DOHH2 (cell line): ENCODE measurements at regions not wholly inside any gene's neighbourhood (a gene's known extent, or its start where the extent isn't known, plus 50 kb on each side); places are given as distances from the start of the nearest gene placed in this dataset.

Experiments
- H3F3A ChIP-seq: fragments of 200-600 bp; sonication (generic), shearing (Covaris generic); 2 replicates; pipeline ENCODE4 v1.6.0; 2016; ENCODE audit warnings: antibody characterized with exemption, mild to moderate bottlenecking; ENCODE audit not compliant: control insufficient read depth, insufficient read depth
- H3K27ac ChIP-seq: fragments of 200-600 bp; sonication (generic); 2 replicates; pipeline ENCODE4 v1.5.1; 2014; ENCODE audit warnings: low read depth, mild to moderate bottlenecking, low read length, moderate library complexity
- H3K27me3 ChIP-seq: fragments of 200-600 bp; sonication (generic); 2 replicates; pipeline ENCODE4 v1.6.1; 2014; ENCODE audit warnings: mild to moderate bottlenecking, low read length, mixed read lengths; ENCODE audit not compliant: control insufficient read depth
- H3K36me3 ChIP-seq: fragments of 200-600 bp; sonication (generic); 2 replicates; pipeline ENCODE4 v1.6.1; 2014; ENCODE audit warnings: mild to moderate bottlenecking, low read length, moderate library complexity, mixed read lengths; ENCODE audit not compliant: control insufficient read depth
- H3K4me1 ChIP-seq: fragments of 200-600 bp; sonication (generic); 2 replicates; pipeline ENCODE4 v1.6.1; 2014; ENCODE audit warnings: mild to moderate bottlenecking, low read length, mixed read lengths; ENCODE audit not compliant: control insufficient read depth
- H3K4me2 ChIP-seq: fragments of 200-600 bp; sonication (generic); 2 replicates; pipeline ENCODE4 v1.6.0; 2014; ENCODE audit warnings: mild to moderate bottlenecking, low read length, moderate library complexity
- H3K4me3 ChIP-seq: fragments of 200-600 bp; sonication (generic); 2 replicates; pipeline ENCODE4 v1.5.1; 2014; ENCODE audit warnings: mild to moderate bottlenecking, low read length, mixed read lengths
- H3K79me2 ChIP-seq: fragments of 200-600 bp; sonication (generic); 2 replicates; pipeline ENCODE4 v1.6.1; 2014; ENCODE audit warnings: mild to moderate bottlenecking, low read length, mixed read lengths; ENCODE audit not compliant: control insufficient read depth
- H3K9me2 ChIP-seq: fragments of 200-600 bp; sonication (generic); replicated peaks from 2 replicates; pipeline ENCODE4 v1.6.1; 2014; ENCODE audit warnings: mild to moderate bottlenecking, low read length, mixed read lengths; ENCODE audit not compliant: control insufficient read depth
- H3K9me3 ChIP-seq: fragments of 200-600 bp; sonication (generic); 2 replicates; pipeline ENCODE4 v1.6.1; 2014; ENCODE audit warnings: antibody characterized with exemption, low read length, mixed read lengths; ENCODE audit not compliant: control insufficient read depth, insufficient read depth
- H4K20me1 ChIP-seq: fragments of 200-600 bp; sonication (generic); 2 replicates; pipeline ENCODE4 v1.6.0; 2014; ENCODE audit warnings: low read depth, mild to moderate bottlenecking, antibody characterized with exemption, low read length, moderate library complexity; ENCODE audit not compliant: control insufficient read depth, insufficient read depth
- EZH2phosphoT487 ChIP-seq: fragments of 200-600 bp; sonication (generic); IDR thresholded peaks from 2 replicates; pipeline ENCODE4 v1.6.1; 2017; ENCODE audit warnings: borderline replicate concordance, mild to moderate bottlenecking, antibody characterized with exemption, low read length, moderate library complexity, mixed read lengths
- TF ChIP-seq, protein P1 (sequence below): fragments of 200-600 bp; sonication (generic); IDR thresholded peaks from one replicate; pipeline ENCODE4 v1.5.1; 2014; ENCODE audit warnings: antibody characterized with exemption, mild to moderate bottlenecking, low read depth, low read length; ENCODE audit not compliant: poor library complexity, severe bottlenecking

DNA sequence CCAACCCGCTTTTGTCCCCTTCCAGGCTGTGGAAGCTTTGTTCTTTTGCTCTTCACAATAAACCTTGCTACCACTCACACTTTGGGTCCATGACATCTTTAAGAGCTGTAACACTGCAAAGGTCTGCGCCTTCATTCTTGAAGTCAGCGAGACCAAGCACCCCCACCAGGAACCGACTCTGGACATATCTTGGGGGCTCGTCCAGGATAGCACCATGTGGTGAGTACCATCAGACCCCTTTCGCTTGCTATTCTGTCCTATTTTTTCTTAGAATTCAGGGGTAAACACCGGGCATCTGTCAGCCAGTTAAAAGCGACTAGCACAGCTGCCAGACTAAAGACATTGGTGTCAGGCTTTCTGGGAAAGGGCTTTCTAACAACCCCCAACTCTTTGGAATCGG is 137.6 kb upstream of the PPFIA2 start:
- Histone ChIP-seq H3K9me3 (peaks cover 9% of the 10 kb centered on the region; the same call in 1 of the 2 replicates), H3K4me1 (no peaks in the 10 kb centered on the region)
- TF ChIP-seq, protein P1, sequence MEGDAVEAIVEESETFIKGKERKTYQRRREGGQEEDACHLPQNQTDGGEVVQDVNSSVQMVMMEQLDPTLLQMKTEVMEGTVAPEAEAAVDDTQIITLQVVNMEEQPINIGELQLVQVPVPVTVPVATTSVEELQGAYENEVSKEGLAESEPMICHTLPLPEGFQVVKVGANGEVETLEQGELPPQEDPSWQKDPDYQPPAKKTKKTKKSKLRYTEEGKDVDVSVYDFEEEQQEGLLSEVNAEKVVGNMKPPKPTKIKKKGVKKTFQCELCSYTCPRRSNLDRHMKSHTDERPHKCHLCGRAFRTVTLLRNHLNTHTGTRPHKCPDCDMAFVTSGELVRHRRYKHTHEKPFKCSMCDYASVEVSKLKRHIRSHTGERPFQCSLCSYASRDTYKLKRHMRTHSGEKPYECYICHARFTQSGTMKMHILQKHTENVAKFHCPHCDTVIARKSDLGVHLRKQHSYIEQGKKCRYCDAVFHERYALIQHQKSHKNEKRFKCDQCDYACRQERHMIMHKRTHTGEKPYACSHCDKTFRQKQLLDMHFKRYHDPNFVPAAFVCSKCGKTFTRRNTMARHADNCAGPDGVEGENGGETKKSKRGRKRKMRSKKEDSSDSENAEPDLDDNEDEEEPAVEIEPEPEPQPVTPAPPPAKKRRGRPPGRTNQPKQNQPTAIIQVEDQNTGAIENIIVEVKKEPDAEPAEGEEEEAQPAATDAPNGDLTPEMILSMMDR, result no peak
- TF ChIP-seq EZH2phosphoT487, result no peak

DNA sequence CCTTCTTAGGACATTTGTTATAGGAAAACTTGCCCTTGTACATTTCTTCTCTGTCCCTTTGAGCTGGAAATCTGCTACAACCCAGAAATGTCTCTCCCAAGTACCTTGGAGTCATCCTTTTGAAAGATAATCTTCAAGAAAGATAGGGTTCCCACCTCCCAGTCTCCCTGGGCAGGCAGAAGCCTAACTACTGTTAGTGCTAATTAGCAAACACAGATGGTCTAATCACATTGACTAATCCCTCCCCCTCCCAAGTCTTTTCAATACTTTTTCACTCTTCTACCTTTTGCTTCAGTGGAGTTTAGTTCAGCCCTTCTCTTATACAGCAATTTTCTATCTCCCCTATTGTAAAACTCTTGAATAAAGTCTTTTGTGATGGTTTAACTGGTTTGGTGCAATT is 129.8 kb upstream of the PPFIA2 start:
- TF ChIP-seq EZH2phosphoT487, result no peak
- TF ChIP-seq, protein P1, result no peak
- no peaks in the 10 kb centered on the region for H3K27me3 ChIP-seq

More for the DNA sequence above, 137.6 kb upstream of the PPFIA2 start:
- no peaks in the 10 kb centered on the region for H3F3A ChIP-seq
- no peak overlapping the region for H3K4me2 ChIP-seq
- no peak overlapping the region for H3K4me3 ChIP-seq
- no peaks in the 10 kb centered on the region for H4K20me1 ChIP-seq
- H3K9me2 ChIP-seq, result no peaks in the 10 kb centered on the region
- no peak overlapping the region for H3K27ac ChIP-seq
- no peaks in the 10 kb centered on the region for H3K36me3 ChIP-seq
- H3K27me3 ChIP-seq, result no peaks in the 10 kb centered on the region
- H3K79me2 ChIP-seq, result no peaks in the 10 kb centered on the region

DNA sequence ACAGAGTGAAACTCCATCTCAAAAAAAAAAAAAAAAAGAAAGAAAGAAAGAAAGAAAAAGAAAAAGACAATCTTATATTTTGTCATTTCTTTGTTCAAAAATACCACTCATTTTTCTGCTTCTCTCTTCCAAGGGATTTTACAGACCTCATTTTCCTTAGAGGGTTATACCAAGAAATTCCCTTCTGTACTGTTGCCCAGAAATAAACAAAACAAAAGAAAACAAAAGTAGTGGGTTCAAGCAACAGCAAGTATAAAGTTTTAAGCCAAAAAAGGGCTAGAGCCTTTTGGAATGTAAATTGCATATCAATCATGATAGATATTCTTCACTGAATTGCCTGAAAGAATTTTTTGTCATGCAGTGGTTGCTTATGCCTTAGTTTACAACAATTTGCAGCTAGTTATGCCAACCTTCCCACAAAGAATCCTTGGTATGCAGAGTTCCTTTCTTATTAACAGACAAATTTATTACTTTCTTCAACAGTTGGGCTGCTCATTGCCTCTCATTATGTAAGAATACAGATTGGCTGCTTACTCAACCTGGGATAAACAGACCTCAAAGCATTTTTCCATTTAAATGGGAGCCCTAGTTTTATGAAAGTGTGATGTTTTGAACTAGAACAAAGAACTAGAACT is 129.1 kb upstream of the PPFIA2 start:
- no peaks in the 10 kb centered on the region for H3K9me3 ChIP-seq
- H3K4me2 ChIP-seq, result no peak overlapping the region
- no peaks in the 10 kb centered on the region for H3K9me2 ChIP-seq
- no peak overlapping the region for H3K27ac ChIP-seq
- no peak overlapping the region for H3K4me3 ChIP-seq
- no peaks in the 10 kb centered on the region for H4K20me1 ChIP-seq
- no peaks in the 10 kb centered on the region for H3K79me2 ChIP-seq
- no peaks in the 10 kb centered on the region for H3K4me1 ChIP-seq
- no peaks in the 10 kb centered on the region for H3K27me3 ChIP-seq
- no peaks in the 10 kb centered on the region for H3K36me3 ChIP-seq
- no peaks in the 10 kb centered on the region for H3F3A ChIP-seq
- TF ChIP-seq, protein P1, result no peak
- no peak for TF ChIP-seq EZH2phosphoT487

More for the DNA sequence above, 129.8 kb upstream of the PPFIA2 start:
- no peaks in the 10 kb centered on the region for H3K79me2 ChIP-seq
- H3F3A ChIP-seq, result no peaks in the 10 kb centered on the region
- H3K36me3 ChIP-seq, result no peaks in the 10 kb centered on the region
- no peaks in the 10 kb centered on the region for H3K9me3 ChIP-seq
- no peak overlapping the region for H3K4me3 ChIP-seq
- H3K4me1 ChIP-seq, result no peaks in the 10 kb centered on the region
- H4K20me1 ChIP-seq, result no peaks in the 10 kb centered on the region
- H3K27ac ChIP-seq, result no peak overlapping the region
- no peak overlapping the region for H3K4me2 ChIP-seq
- H3K9me2 ChIP-seq, result no peaks in the 10 kb centered on the region
